Transverse colon (tissue), 4 donors: ENCODE measurements at regions not wholly inside any gene's neighbourhood (a gene's known extent, or its start where the extent isn't known, plus 50 kb on each side); places are given as distances from the start of the nearest gene placed in this dataset.

Experiments used
- DNase-seq: peaks from one replicate; pipeline ENCODE4 v3.0.0-alpha.2; 2019
- H3K27ac ChIP-seq, 4 donors: fragments of 200-600 bp; sonication (generic); 2 replicates each; pipeline ENCODE4 v1.5.1; 2016 to 2018; ENCODE audit warnings: inconsistent platforms in 4 of 4
- H3K27me3 ChIP-seq: fragments of 200-600 bp; sonication (generic); 2 replicates; pipeline ENCODE4 v1.5.1; 2017; ENCODE audit warnings: inconsistent platforms
- H3K36me3 ChIP-seq, 4 donors: fragments of 200-600 bp; sonication (generic); 2 replicates each; pipeline ENCODE4 v1.5.1; 2017 to 2019; ENCODE audit warnings: inconsistent platforms in 4 of 4
- H3K4me1 ChIP-seq, 4 donors: fragments of 200-600 bp; sonication (generic); 2 replicates each; pipeline ENCODE4 v1.5.1; 2017 to 2020; ENCODE audit warnings: inconsistent platforms in 4 of 4
- H3K4me3 ChIP-seq, 4 donors: fragments of 200-600 bp; sonication (generic); 1 replicate in 1 of 4; 2 replicates in 3 of 4; pipeline versions ENCODE4 v1.5.1 to v1.6.1; 2017 to 2019; ENCODE audit warnings: inconsistent platforms in 4 of 4
- H3K9me3 ChIP-seq, 2 donors: fragments of 200-600 bp; sonication (generic); 2 replicates each; pipeline ENCODE4 v1.5.1; 2017 to 2019; ENCODE audit warnings: inconsistent platforms in 2 of 2
- EP300 ChIP-seq: sonication (generic); formaldehyde crosslinking; IDR thresholded peaks from one replicate; pipeline ENCODE4 v1.6.1; 2017; ENCODE audit warnings: antibody characterized with exemption, low read depth
- POLR2A ChIP-seq: fragments of 450-650 bp; IDR thresholded peaks from one replicate; pipeline ENCODE4 v1.6.1; 2016; ENCODE audit warnings: antibody characterized with exemption, mild to moderate bottlenecking, moderate library complexity
- POLR2AphosphoS5 ChIP-seq, 3 donors: sonication (generic); formaldehyde crosslinking; IDR thresholded peaks; one replicate each; pipeline ENCODE4 v1.6.1; 2016; ENCODE audit warnings: antibody characterized with exemption in 3 of 3
- WGBS, 2 donors: methylation state at CpG; one replicate each; pipeline ENCODE4 v1.1.5; 2018; ENCODE audit warnings: low coverage in 1 of 2; 5-methylcytosine and 5-hydroxymethylcytosine counted together
- in situ Hi-C, 4 donors: fragments of 200-750 bp; cut with MboI; loops; one replicate each; pipeline versions ENCODE4 v1.15.0 to v1.15.1; 2017; ENCODE audit warnings: low sequenced_read_pairs in 3 of 4, low pct_ligation_motif_present in 1 of 4, low pct_unique_long_range_greater_than_20kb in 1 of 4
- intact Hi-C: fragments of 100-400 bp; cut with DNase I; formaldehyde crosslinking; loops from one replicate; pipeline ENCODE4 v1.15.1; 2023; ENCODE audit warnings: low total_unique reads
- TF ChIP-seq, protein P1 (sequence below), 5 experiments: fragments of 200-600 bp in 3 of 5; fragments of 450-650 bp in 2 of 5; sonication (generic) in 3 of 5; IDR thresholded peaks; 1 replicate in 2 of 5; 2 replicates in 3 of 5; pipeline ENCODE4 v1.5.1; 2016 to 2017; ENCODE audit warnings: antibody characterized with exemption in 5 of 5, inconsistent platforms in 3 of 5, mild to moderate bottlenecking in 2 of 5, moderate library complexity in 1 of 5

DNA sequence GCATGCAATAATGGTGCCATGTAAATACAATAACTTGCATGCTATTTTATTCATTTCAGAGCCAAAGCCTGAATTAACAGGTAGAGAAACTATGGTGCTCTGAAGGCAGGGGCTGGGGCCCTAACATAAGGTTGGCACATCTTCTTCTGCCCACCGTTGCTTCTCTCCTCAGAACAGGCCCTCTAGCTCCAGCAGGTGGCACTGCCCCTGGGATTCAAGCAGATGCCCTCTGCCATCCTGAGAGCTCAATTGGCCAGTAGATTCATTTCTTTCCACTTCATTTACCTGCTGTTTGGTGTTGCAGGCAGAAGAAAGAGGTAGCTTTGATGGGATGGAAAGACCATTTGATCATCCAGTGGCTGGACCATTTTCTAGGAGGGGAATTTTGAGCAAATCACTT lies 130.5 kb downstream of the FOXB1 start:
- no peak overlapping the region for H3K27ac ChIP-seq
- H3K36me3 ChIP-seq: no peaks in the 10 kb centered on the region
- DNase-seq: no peak
- H3K4me3 ChIP-seq: no peak overlapping the region
- H3K4me1 ChIP-seq: no peaks in the 10 kb centered on the region
- H3K27me3 ChIP-seq: peaks cover 17% of the 10 kb centered on the region
- no peaks in the 10 kb centered on the region for H3K9me3 ChIP-seq
- in situ Hi-C loops: no loop called here
- WGBS, 2 donors: 11 to 45% methylated on average over 1 of the region's 1 CpG
- no peak for TF ChIP-seq EP300
- TF ChIP-seq, protein P1, sequence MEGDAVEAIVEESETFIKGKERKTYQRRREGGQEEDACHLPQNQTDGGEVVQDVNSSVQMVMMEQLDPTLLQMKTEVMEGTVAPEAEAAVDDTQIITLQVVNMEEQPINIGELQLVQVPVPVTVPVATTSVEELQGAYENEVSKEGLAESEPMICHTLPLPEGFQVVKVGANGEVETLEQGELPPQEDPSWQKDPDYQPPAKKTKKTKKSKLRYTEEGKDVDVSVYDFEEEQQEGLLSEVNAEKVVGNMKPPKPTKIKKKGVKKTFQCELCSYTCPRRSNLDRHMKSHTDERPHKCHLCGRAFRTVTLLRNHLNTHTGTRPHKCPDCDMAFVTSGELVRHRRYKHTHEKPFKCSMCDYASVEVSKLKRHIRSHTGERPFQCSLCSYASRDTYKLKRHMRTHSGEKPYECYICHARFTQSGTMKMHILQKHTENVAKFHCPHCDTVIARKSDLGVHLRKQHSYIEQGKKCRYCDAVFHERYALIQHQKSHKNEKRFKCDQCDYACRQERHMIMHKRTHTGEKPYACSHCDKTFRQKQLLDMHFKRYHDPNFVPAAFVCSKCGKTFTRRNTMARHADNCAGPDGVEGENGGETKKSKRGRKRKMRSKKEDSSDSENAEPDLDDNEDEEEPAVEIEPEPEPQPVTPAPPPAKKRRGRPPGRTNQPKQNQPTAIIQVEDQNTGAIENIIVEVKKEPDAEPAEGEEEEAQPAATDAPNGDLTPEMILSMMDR (IDR thresholded peaks at IDR 0.05): peak in 2 of 5 experiments; percentile 10 to 19
- intact Hi-C loops: no loop called here

DNA sequence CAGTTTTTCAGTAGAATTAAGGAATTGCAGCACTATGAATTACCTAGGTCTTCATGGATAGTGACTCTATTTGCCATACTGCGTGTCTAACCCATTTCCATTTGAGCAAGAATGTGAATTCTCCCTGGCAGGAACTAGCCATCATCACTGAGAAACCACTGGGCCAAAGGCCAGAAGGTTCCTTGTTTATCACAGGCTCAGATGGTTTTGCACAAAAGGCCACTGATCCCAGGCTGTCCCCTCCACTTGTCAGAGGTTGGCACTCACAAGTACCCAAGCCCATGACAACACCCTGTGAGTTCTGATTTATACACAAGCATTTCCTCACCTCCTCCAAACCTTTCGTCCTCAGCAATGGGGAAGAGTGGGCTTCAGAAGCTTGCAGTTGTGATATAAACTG lies 131.8 kb downstream of the FOXB1 start:
- Histone ChIP-seq H3K27me3 (peaks cover 22% of the 10 kb centered on the region), H3K4me1 (no peaks in the 10 kb centered on the region), H3K4me3 (no peak overlapping the region), H3K27ac (no peak overlapping the region), H3K9me3 (no peaks in the 10 kb centered on the region), H3K36me3 (no peaks in the 10 kb centered on the region)
- TF ChIP-seq, protein P1 (IDR thresholded peaks at IDR 0.05): no peak
- no peak for TF ChIP-seq POLR2A
- intact Hi-C loops (no loop called here), in situ Hi-C loops (no loop called here)
- no peak for DNase-seq
- WGBS, 2 donors: 81 to 100% methylated on average over 1 to 2 of the region's 2 CpGs

DNA sequence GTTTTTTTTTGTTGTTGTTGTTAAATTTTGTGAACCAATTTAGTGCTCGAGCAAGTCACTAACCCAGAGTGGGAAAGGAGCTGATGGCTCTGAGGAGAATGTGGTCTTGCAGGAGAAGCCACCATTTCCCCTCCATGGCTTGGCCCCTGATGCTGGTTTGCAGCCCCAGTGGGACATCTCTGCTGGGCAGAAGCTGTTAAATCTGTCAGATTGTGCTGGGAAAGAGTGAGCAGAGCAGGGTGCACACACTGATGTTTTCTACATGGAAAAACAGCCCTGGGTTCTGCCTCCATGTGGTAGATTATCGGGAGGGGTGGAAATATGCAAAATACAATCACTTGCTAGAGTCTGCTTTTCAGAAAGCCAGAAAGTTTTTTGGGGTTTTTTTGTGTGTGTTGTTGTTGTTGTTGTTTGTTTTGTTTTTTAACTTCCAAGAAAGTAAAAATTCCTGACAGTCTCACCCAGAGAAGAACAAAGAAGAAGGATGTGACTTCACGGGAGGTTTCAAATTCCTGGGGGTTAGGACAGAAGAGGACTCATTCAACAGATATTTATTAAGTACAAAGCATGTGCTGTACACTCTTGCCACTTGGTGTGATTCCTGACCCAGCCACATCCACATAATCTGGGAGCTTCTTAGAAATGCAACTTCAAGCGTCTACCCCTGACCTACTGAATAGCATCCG lies 133.7 kb downstream of the FOXB1 start:
- H3K4me1 ChIP-seq: no peaks in the 10 kb centered on the region

DNA sequence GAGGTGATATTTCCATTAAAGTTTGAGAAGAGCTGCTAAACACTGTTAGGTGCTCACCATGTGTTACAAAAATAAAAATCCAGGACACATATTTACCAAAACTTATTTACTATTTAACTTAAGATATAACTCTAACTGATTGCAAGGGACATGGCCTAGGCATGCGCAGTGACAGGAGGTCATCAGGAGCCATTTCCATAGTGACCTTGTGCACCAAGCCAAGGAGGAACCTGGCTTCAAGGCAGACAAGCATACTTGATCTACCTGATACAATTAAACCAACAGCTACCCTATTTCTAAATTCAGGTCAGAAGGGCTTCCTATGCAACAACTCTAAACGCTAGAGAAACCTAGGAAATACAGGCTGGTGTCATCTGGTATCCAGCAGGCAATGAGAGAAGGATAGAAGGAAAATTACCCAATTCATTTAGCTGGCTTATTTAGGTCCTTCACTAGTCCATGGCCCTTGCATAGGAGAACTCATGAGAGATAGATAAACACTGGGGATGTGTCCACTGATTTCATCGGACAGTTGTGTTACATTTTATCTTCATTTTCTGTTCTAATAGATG lies 134.4 kb downstream of the FOXB1 start:
- WGBS, 2 donors: 81% methylated on average over 3 of the region's 3 CpGs
- Histone ChIP-seq H3K27ac (no peak overlapping the region), H3K4me1 (no peaks in the 10 kb centered on the region), H3K9me3 (no peaks in the 10 kb centered on the region), H3K36me3 (no peaks in the 10 kb centered on the region), H3K4me3 (no peak overlapping the region), H3K27me3 (peaks cover 22% of the 10 kb centered on the region)
- TF ChIP-seq, protein P1 (IDR thresholded peaks at IDR 0.05): no peak
- TF ChIP-seq EP300 (no peak), POLR2A (no peak), POLR2AphosphoS5 (IDR thresholded peaks at IDR 0.05) (no peak)
- in situ Hi-C loops: no loop called here
- intact Hi-C loops: no loop called here
- DNase-seq: no peak

More for the DNA sequence above, 133.7 kb downstream of the FOXB1 start:
- in situ Hi-C loops: no loop called here
- Histone ChIP-seq H3K27ac (no peak overlapping the region), H3K27me3 (peaks cover 22% of the 10 kb centered on the region), H3K9me3 (no peaks in the 10 kb centered on the region), H3K4me3 (no peak overlapping the region), H3K36me3 (no peaks in the 10 kb centered on the region)
- TF ChIP-seq POLR2A (no peak), POLR2AphosphoS5 (IDR thresholded peaks at IDR 0.05) (no peak), EP300 (no peak)
- TF ChIP-seq, protein P1 (IDR thresholded peaks at IDR 0.05): no peak
- intact Hi-C loops: no loop called here
- 66 to 67% methylated on average over 3 to 5 of the region's 5 CpGs for WGBS, 2 donors
- no peak for DNase-seq
